ENCODE measurements at regions not wholly inside any gene's neighbourhood (a gene's known extent, or its start where the extent isn't known, plus 50 kb on each side); places are given as distances from the start of the nearest gene placed in this dataset.

GRCh38 chr3:194062830-194063229 is 73.1 kb upstream of the HES1 start:
- TF ChIP-seq ZBTB33 (IDR thresholded peaks at IDR 0.05) (no peak), MAX (IDR thresholded peaks at IDR 0.05) (no peak), CTCF (IDR thresholded peaks at IDR 0.05; ENCODE audit: low read depth, low read length, missing input control) (no peak), EGR1 (IDR thresholded peaks at IDR 0.05; ENCODE audit: low read depth in 2 of 2) (no peak), RAD21 (IDR thresholded peaks at IDR 0.05) (no peak), RXRA (IDR thresholded peaks at IDR 0.05) (no peak), TAF1 (conservative IDR thresholded peaks at IDR 0.05) (no peak)

Data from liver (tissue), 3 donors.